Activated CD8-positive, alpha-beta T cell treated with anti-CD3 and anti-CD28 coated beads, Interleukin-2, amount 10 ng/mL, durations not matched to agents 7 days and 5 days (primary cell): ENCODE measurements at regions not wholly inside any gene's neighbourhood (a gene's known extent, or its start where the extent isn't known, plus 50 kb on each side); places are given as distances from the start of the nearest gene placed in this dataset.

Source experiments
- ATAC-seq: fragments of 150-1000 bp; cut with Tn5 transposase; one replicate; pipeline ENCODE4 v1.10.0; 2021; ENCODE audit warnings: moderate library complexity
- CTCF ChIA-PET: fragments of 350-600 bp; sonication (Branson Sonifier 250); formaldehyde crosslinking; loops from one replicate; lab custom pipeline; 2021; ENCODE audit warnings: antibody characterized with exemption; lab: Charles Lee
- POLR2A ChIA-PET: fragments of 350-600 bp; sonication (Branson Sonifier 250); formaldehyde crosslinking; loops from one replicate; lab custom pipeline; 2021; ENCODE audit warnings: antibody characterized with exemption; lab: Charles Lee
- DNase-seq: peaks from one replicate; pipeline ENCODE4 v3.0.0-alpha.2; 2020
- H3K27ac Mint-ChIP-seq: one replicate; pipeline ENCODE4 v1.8.0; 2021; ENCODE audit warnings: mild to moderate bottlenecking, mixed read lengths
- H3K27me3 Mint-ChIP-seq: one replicate; pipeline ENCODE4 v1.8.0; 2021; ENCODE audit warnings: low read depth, mixed read lengths
- H3K36me3 Mint-ChIP-seq: one replicate; pipeline ENCODE4 v1.8.0; 2021; ENCODE audit warnings: low read depth, mixed read lengths
- H3K4me1 Mint-ChIP-seq: one replicate; pipeline ENCODE4 v1.8.0; 2021; ENCODE audit warnings: low read depth, mixed read lengths
- H3K4me3 Mint-ChIP-seq: one replicate; pipeline ENCODE4 v1.8.0; 2021; ENCODE audit warnings: mild to moderate bottlenecking, mixed read lengths
- H3K9me3 Mint-ChIP-seq: one replicate; pipeline ENCODE4 v1.8.0; 2022; ENCODE audit warnings: mixed read lengths; ENCODE audit not compliant: insufficient read depth

DNA sequence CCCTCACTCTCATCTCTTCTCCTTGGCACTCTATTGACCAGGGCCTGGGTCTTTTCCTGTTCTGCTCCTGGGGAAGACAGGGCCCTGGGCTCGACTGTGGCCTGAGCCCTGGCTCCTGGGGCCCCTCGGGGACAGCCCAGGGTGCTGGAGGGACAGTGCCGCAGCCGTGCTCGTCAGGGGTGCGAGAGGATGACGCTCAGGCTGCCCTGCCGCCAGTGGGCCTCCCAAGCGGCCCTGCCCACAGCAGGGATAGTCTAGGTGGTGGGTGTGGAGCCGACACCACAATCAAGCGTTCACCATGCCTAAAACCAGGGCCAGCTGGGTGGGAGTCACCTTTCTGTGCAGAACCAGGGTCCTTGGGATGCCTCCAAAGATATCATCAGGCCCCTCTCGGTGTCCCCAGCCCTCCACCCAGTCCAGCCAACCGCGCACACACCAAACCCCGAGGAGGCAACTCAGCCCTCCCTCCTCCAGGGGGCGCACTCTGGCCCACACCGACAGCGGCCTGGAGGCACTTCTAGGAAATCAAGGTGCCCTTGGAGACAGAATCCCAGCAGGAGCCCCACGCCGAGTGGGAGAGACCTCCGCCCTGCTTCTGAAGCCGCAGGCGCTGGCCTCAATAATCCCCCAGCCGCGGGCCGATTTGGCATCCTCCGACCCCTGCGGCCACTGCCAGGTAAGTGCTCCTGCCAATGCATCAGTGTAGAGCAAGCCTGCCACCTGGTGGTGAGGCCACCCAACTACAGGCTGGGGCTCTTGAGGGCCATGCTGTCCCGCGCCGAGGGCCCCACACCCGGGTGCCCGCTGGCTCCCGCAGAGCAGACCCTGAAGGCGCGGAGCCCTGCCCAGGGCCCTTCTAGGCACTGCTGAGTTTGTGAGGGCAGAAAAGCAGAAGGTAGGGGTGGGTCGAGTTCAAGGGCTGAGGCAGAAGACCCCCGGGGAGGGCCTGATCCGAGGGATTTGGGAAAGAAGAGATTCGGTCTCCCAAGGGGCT is 496.4 kb downstream of the BUD13 start:
- ChIA-PET CTCF (no interaction called here), POLR2A (no interaction called here)
- ATAC-seq = peak; percentile 93
- DNase-seq = peak; percentile 80
- Mint-ChIP-seq H3K36me3 (no peaks in the 10 kb centered on the region), H3K27me3 (no peaks in the 10 kb centered on the region), H3K4me1 (no peaks in the 10 kb centered on the region), H3K4me3 (no peak overlapping the region), H3K27ac (no peak overlapping the region), H3K9me3 (no peaks in the 10 kb centered on the region)

DNA sequence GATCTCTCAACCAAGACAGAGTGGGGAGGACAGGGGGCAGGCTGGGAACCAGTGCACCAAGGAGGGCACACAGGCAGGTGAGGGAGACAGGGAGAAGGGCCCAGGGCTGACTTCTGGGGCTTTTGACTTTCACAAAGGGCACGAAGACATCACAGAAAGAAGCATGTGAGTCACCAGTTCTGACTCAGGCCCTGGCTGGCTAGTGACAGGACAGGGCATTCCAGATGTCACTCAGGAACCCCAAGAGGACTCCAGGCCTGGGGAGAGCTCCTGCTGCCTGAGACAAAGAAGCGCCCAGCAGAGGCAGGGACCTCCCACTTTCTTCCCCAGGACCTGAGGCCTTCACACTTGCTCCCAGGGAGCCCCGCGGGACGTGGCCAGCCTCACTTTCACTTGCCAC is 497.2 kb downstream of the BUD13 start:
- ATAC-seq (no peak), DNase-seq (no peak)
- Mint-ChIP-seq H3K9me3 (no peaks in the 10 kb centered on the region), H3K4me1 (no peaks in the 10 kb centered on the region), H3K4me3 (no peak overlapping the region), H3K27ac (no peak overlapping the region), H3K36me3 (no peaks in the 10 kb centered on the region), H3K27me3 (no peaks in the 10 kb centered on the region)
- POLR2A ChIA-PET = no interaction called here
- CTCF ChIA-PET = no interaction called here

DNA sequence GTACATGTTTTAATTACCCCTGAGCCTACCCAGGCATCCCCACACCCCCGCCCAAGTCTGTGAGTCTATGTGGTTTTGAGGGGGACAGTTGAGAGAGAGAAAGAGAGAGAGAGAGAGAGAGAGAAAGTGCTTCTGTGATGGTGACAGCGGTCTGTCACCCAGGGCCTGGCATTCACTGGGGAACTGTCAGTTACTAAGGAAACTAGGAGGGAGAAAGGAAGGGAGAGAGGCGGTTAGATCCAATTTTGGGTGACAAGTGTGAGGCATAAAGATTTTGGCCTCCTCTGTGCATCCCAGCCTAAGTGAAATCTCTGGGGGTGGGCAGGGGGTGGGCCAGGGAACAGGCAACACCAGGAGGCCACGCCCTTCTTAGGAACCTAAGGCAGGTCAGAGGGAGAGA is 498.3 kb downstream of the BUD13 start:
- DNase-seq (no peak), ATAC-seq (no peak)
- no peaks in the 10 kb centered on the region for H3K36me3 Mint-ChIP-seq
- POLR2A ChIA-PET = no interaction called here
- H3K4me3 Mint-ChIP-seq = no peak overlapping the region
- H3K27me3 Mint-ChIP-seq = no peaks in the 10 kb centered on the region
- no peaks in the 10 kb centered on the region for H3K9me3 Mint-ChIP-seq
- H3K27ac Mint-ChIP-seq = no peak overlapping the region
- H3K4me1 Mint-ChIP-seq = no peaks in the 10 kb centered on the region
- CTCF ChIA-PET = no interaction called here

DNA sequence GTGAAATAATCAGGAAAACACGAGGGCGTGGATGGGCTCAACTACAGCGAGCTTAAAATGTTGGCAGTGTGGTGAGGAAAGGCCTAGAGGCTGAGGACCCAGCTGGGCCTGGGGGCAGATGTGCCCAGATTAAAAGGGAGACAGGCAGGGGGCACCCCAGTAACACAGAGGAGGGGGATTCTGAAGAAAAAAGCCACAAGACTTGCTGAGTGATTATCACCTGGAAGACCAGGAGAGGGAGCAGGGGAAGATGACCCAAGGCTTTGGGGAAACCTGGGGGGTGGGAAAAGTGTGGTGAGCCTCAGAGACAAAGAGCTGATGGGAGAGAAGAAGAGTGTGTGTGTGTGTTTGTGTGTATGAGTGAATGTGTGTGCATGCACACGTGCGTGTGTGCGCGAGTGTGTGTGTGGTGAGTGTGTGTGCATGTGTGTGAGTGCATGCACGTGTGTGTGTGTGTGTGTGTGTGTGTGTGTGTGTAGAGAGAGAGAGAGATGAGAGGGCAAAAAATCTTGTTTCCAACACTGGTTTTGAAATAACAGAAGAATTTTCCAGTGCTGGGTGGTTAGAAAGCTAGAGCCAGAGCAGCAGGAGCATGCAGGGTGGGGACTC is 500.5 kb downstream of the BUD13 start:
- no peak for ATAC-seq
- Mint-ChIP-seq H3K9me3 (no peaks in the 10 kb centered on the region), H3K27me3 (no peaks in the 10 kb centered on the region), H3K4me1 (no peaks in the 10 kb centered on the region), H3K27ac (no peak overlapping the region), H3K4me3 (no peak overlapping the region), H3K36me3 (no peaks in the 10 kb centered on the region)
- CTCF ChIA-PET = no interaction called here
- DNase-seq = no peak
- POLR2A ChIA-PET = no interaction called here

DNA sequence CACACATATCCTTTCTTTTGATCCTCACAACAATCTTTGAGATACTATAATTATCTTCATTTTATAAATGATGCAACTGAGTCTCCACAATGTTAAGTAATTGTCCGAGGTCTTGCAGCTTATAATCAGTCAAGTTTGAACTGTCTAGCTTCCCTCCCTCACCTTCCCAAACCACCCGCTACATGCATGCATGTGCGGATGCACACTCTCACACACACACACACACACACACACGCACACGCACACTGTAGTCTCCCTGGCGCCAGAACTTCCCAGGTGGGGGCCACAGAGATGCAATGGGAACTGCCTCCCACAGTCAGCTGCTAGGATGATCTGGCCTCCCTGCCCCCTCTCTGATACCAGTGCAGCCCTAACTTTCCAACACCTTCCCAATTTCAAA is 501.3 kb downstream of the BUD13 start:
- Mint-ChIP-seq H3K36me3 (no peaks in the 10 kb centered on the region), H3K4me3 (no peak overlapping the region), H3K9me3 (no peaks in the 10 kb centered on the region), H3K27ac (no peak overlapping the region), H3K27me3 (no peaks in the 10 kb centered on the region), H3K4me1 (no peaks in the 10 kb centered on the region)
- CTCF ChIA-PET = no interaction called here
- ATAC-seq = no peak
- DNase-seq = no peak
- POLR2A ChIA-PET = no interaction called here

DNA sequence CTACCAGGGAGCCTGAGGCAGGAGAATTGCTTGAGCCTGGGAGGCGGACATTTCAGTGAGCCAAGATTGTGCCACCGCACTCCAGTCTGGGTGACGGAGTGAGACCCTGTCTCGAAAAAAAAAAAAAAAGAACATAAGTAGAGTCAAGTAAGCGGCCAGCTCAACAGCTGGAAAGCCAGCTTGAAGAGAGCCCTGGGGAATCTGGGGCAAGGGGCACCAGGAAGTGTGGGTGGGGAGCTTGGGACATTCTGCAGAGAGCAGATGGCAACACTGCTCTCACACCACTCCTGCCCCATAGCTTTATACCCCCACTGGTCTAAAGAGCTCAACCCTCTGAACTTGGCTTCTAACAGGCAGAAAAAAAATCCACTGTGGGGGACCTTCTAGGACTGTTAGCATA is 505.6 kb downstream of the BUD13 start:
- DNase-seq (no peak), ATAC-seq (no peak)
- H3K27ac Mint-ChIP-seq = no peak overlapping the region
- ChIA-PET POLR2A (no interaction called here), CTCF (no interaction called here)
- H3K9me3 Mint-ChIP-seq = no peaks in the 10 kb centered on the region
- no peak overlapping the region for H3K4me3 Mint-ChIP-seq
- no peaks in the 10 kb centered on the region for H3K4me1 Mint-ChIP-seq
- no peaks in the 10 kb centered on the region for H3K36me3 Mint-ChIP-seq
- H3K27me3 Mint-ChIP-seq = no peaks in the 10 kb centered on the region

DNA sequence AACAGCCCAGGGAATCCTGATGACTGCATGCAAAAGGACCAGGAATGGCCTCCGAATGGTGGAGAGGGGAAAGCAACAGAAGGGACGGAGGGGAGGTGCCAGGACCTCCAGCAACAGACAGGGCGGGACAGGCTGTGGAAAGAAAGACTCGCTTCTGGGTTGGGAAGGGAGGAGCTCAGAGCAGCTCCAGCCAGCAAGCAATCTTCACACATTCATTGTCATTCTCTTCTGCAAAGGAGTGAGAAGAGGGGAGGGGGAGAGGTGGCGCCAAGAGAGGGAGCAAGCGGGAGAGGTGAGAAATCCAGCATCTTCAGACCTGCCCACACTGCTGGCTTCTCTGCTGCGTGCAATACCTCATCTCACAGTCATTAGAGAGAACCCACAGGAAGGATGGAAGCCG is 509.0 kb downstream of the BUD13 start:
- H3K27ac Mint-ChIP-seq = no peak overlapping the region
- H3K4me1 Mint-ChIP-seq = no peaks in the 10 kb centered on the region
- H3K36me3 Mint-ChIP-seq = no peaks in the 10 kb centered on the region
- DNase-seq = no peak
- H3K4me3 Mint-ChIP-seq = no peak overlapping the region
- ATAC-seq = no peak
- no peaks in the 10 kb centered on the region for H3K9me3 Mint-ChIP-seq
- H3K27me3 Mint-ChIP-seq = no peaks in the 10 kb centered on the region
- ChIA-PET POLR2A (no interaction called here), CTCF (no interaction called here)

DNA sequence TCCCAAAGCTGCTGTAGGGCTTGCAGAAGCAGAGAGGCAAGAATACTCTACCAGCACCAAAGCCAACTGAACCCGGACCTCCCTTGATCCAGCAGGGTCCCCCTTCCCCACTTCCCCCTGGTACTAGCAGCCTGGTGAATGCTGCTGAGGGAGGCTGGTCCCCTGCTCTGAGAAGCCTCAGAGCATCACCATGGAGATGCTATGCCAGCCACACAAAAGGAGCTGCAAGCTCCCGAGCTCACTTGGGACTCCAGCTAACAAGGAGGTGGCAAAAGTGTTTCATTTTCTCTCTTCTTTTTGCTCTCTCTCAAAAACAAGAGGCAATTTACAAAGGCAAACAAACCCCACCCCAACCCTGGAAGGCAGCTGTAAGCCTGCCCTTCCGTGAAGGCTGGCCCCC is 509.8 kb downstream of the BUD13 start:
- Mint-ChIP-seq H3K4me1 (no peaks in the 10 kb centered on the region), H3K27ac (no peak overlapping the region), H3K4me3 (no peak overlapping the region), H3K36me3 (no peaks in the 10 kb centered on the region), H3K27me3 (no peaks in the 10 kb centered on the region), H3K9me3 (no peaks in the 10 kb centered on the region)
- DNase-seq (no peak), ATAC-seq (no peak)
- ChIA-PET CTCF (no interaction called here), POLR2A (no interaction called here)

DNA sequence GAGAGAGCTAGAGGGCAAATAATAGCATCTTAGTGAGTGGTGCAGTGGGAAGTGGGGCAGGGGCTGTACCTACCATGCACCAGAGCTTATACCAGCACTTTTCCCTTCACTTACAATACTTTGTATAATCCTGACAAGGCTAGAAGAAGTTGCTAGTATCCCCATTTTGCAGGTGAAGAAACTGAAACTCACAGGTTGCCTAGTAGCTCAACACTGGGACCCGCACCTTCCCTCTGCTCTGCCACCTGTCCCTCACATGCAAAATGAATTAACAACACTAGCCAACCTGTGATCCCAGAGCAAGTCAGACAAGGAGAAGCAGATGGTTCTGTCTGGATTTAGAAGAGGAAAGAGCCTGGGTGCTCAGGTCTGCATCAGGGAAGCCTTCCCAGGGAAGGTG is 510.4 kb downstream of the BUD13 start:
- ChIA-PET POLR2A (no interaction called here), CTCF (no interaction called here)
- Mint-ChIP-seq H3K27me3 (no peaks in the 10 kb centered on the region), H3K36me3 (no peaks in the 10 kb centered on the region), H3K9me3 (no peaks in the 10 kb centered on the region), H3K27ac (no peak overlapping the region), H3K4me1 (no peaks in the 10 kb centered on the region), H3K4me3 (no peak overlapping the region)
- DNase-seq (no peak), ATAC-seq (no peak)

DNA sequence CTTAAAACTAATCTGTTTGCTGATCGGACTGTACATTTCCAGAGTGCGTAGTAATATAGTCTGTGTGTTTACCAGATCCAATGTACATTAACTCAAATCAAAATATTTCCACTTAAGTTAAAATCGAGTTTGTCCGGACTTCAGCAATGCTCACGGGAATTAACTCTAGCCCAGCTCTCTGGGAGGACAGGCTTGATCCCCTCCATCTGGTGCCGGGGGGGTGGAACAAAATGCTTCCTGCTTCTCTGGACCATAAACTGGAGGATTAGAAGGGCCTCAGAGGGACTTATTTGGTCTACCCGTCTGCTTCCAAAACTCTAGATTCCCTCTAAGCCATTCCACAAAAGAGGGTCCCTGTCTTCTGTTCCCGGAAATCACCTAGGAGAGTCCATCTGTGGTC is 511.2 kb downstream of the BUD13 start:
- ATAC-seq = no peak
- Mint-ChIP-seq H3K4me3 (no peak overlapping the region), H3K27me3 (no peaks in the 10 kb centered on the region), H3K9me3 (no peaks in the 10 kb centered on the region), H3K27ac (no peak overlapping the region), H3K4me1 (no peaks in the 10 kb centered on the region), H3K36me3 (no peaks in the 10 kb centered on the region)
- CTCF ChIA-PET = no interaction called here
- DNase-seq = no peak
- POLR2A ChIA-PET = no interaction called here

DNA sequence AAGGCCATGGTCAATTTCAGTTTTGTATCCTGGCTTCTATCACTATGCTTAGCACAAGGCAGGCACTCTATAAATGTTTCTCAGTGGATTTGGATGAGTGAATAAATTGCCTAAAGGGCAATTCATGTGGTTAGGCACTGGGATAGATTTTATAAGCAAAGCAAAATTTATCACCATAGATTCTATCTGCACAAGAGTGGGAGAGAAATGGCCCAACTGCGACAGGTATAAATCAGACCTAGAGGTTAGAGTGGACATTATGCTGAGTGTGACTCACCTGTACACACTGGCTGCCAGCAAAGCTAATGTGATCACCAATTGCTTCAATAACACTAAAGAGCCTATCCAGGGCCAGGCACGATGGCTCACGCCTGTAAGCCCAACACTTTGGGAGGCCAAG is 514.0 kb downstream of the BUD13 start:
- Mint-ChIP-seq H3K27me3 (no peaks in the 10 kb centered on the region), H3K27ac (no peak overlapping the region), H3K4me1 (no peaks in the 10 kb centered on the region), H3K9me3 (no peaks in the 10 kb centered on the region), H3K36me3 (no peaks in the 10 kb centered on the region), H3K4me3 (no peak overlapping the region)
- ATAC-seq (no peak), DNase-seq (no peak)
- CTCF ChIA-PET = no interaction called here
- POLR2A ChIA-PET = no interaction called here

DNA sequence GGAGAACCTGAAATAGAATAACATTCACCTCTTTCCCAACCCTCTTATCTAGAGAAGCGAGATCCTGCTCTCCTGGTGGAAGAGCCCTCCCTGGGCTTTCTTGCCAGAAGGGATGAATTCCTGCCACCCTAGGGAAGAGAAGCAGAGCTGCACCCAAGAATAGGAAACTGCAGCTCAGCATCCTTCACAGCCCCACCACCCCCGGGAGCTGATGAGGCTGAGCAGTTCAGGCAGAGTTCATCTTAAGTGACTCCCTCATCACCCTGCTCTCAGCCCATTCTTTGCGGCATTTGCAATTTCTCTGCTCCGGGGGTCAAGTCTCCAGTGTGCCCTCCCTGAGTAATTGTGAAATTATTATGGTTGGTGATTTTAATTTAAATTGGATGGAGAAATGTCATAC is 514.9 kb downstream of the BUD13 start:
- DNase-seq = no peak
- H3K36me3 Mint-ChIP-seq = no peaks in the 10 kb centered on the region
- POLR2A ChIA-PET = no interaction called here
- no peak overlapping the region for H3K27ac Mint-ChIP-seq
- no peak for ATAC-seq
- no peaks in the 10 kb centered on the region for H3K4me1 Mint-ChIP-seq
- H3K4me3 Mint-ChIP-seq = no peak overlapping the region
- H3K27me3 Mint-ChIP-seq = no peaks in the 10 kb centered on the region
- no peaks in the 10 kb centered on the region for H3K9me3 Mint-ChIP-seq
- CTCF ChIA-PET = no interaction called here
